K562 (cell line): ENCODE measurements at regions not wholly inside any gene's neighbourhood (a gene's known extent, or its start where the extent isn't known, plus 50 kb on each side); places are given as distances from the start of the nearest gene placed in this dataset.

Experiments used
- ATAC-seq: fragments of 200-7000 bp; cut with Tn5 transposase; 3 replicates; pipeline ENCODE4 v1.9.1; 2020; ENCODE audit warnings: moderate library complexity
- BruUV-seq: library from RNA; stranded (reverse); fragments of 400-500 nt; replicated peaks from 2 replicates; lab custom pipeline; 2021; lab: Mats Ljungman, UMichigan
- CTCF ChIA-PET: fragments of 300-600 bp; formaldehyde crosslinking; extraction: SDS; loops from one replicate; lab custom pipeline; 2021; ENCODE audit warnings: low intra/inter-chr PET ratio; lab: Yijun Ruan, JAX
- POLR2A ChIA-PET: fragments of 300-600, 350-650 bp; sonication (Branson Sonifier 250); formaldehyde crosslinking; extraction: SDS; loops from one replicate; lab custom pipeline; 2021; ENCODE audit warnings: antibody characterized with exemption, inconsistent platforms; lab: Yijun Ruan, JAX
- DNase-seq, 4 experiments: peaks; one replicate each; pipeline versions ENCODE4 v3.0.0 to v3.0.0-alpha.2; 2011 to 2018; ENCODE audit warnings: low spot score in 3 of 4, mixed read lengths in 3 of 4; ENCODE audit errors: extremely low read depth in 1 of 4
- FAIRE-seq: peaks from 2 replicates; lab custom pipeline; 2011; peaks lifted over from hg19 to GRCh38; lab: Jason Lieb, UNC
- H2AFZ ChIP-seq: 2 replicates; pipeline ENCODE4 v1.6.0; 2011; ENCODE audit warnings: low read depth, low read length, control low read depth, inconsistent platforms
- H3K27ac ChIP-seq: fragments of 200-600 bp; 3 replicates; pipeline ENCODE4 v1.8.0; 2011; ENCODE audit warnings: low read depth, mild to moderate bottlenecking, control low read depth, inconsistent platforms, low read length, moderate library complexity, mixed read lengths; ENCODE audit errors: extremely low read depth
- H3K27me3 ChIP-seq, 2 experiments: fragments of 300-600 bp in 1 of 2; 2 replicates in 1 of 2; 3 replicates in 1 of 2; pipeline versions ENCODE4 v1.6.0 to v1.8.0; 2011; ENCODE audit warnings: inconsistent platforms in 2 of 2, low read length in 2 of 2, mild to moderate bottlenecking in 1 of 2, mixed read lengths in 1 of 2, moderate library complexity in 1 of 2; ENCODE audit not compliant: control insufficient read depth in 2 of 2, insufficient read depth in 2 of 2
- H3K36me3 ChIP-seq: fragments of 300-600 bp; 3 replicates; pipeline ENCODE4 v1.8.0; 2011; ENCODE audit warnings: mild to moderate bottlenecking, low read length, inconsistent platforms; ENCODE audit not compliant: control insufficient read depth, insufficient read depth
- H3K4me1 ChIP-seq, 2 experiments: fragments of 200-600 bp in 1 of 2; replicated peaks in 1 of 2; 2 replicates in 1 of 2; 3 replicates in 1 of 2; pipeline versions ENCODE4 v1.5.1 to v1.8.0; 2011; ENCODE audit warnings: inconsistent platforms in 2 of 2, low read length in 2 of 2, mild to moderate bottlenecking in 1 of 2, mixed read lengths in 1 of 2, moderate library complexity in 1 of 2; ENCODE audit not compliant: control insufficient read depth in 2 of 2, insufficient read depth in 2 of 2
- H3K4me2 ChIP-seq: 2 replicates; pipeline ENCODE4 v1.6.1; 2011; ENCODE audit warnings: low read length, control low read depth, inconsistent platforms, mixed read lengths; ENCODE audit not compliant: insufficient read depth
- H3K4me3 ChIP-seq: fragments of 200-600 bp; sonication (generic), shearing (Covaris generic); 2 replicates; pipeline ENCODE4 v1.5.1; 2016; ENCODE audit warnings: control low read depth, inconsistent platforms
- H3K79me2 ChIP-seq: fragments of 200-600 bp; 3 replicates; pipeline ENCODE4 v1.8.0; 2011; ENCODE audit warnings: low read length, inconsistent platforms; ENCODE audit not compliant: control insufficient read depth, insufficient read depth
- H3K9ac ChIP-seq, 2 experiments: 2 replicates each; pipeline versions ENCODE4 v1.6.0 to v1.6.1; 2011; ENCODE audit warnings: low read depth in 2 of 2, low read length in 2 of 2, control low read depth in 1 of 2, inconsistent platforms in 1 of 2, mild to moderate bottlenecking in 1 of 2, mixed read lengths in 1 of 2; ENCODE audit not compliant: insufficient read depth in 1 of 2
- H3K9me1 ChIP-seq: one replicate; pipeline ENCODE4 v1.6.0; 2011; ENCODE audit warnings: inconsistent platforms, mild to moderate bottlenecking, low read length, moderate library complexity; ENCODE audit not compliant: control insufficient read depth, insufficient read depth
- H3K9me3 ChIP-seq: replicated peaks from 2 replicates; pipeline ENCODE4 v1.5.1; 2011; ENCODE audit warnings: low read depth, low read length, inconsistent platforms; ENCODE audit not compliant: control insufficient read depth, insufficient read depth
- H4K20me1 ChIP-seq: replicated peaks from 2 replicates; pipeline ENCODE4 v1.6.1; 2011; ENCODE audit warnings: low read length, inconsistent platforms, mixed read lengths; ENCODE audit not compliant: control insufficient read depth, insufficient read depth
- DDX20 ChIP-seq: fragments of 450-650 bp; IDR thresholded peaks from 2 replicates; pipeline ENCODE4 v1.6.1; 2016; ENCODE audit warnings: missing genetic modification characterization, low read depth, mild to moderate bottlenecking, missing compliant biosample characterization, moderate library complexity
- HDAC6 ChIP-seq: IDR thresholded peaks from 2 replicates; pipeline ENCODE4 v1.6.1; 2012; ENCODE audit warnings: low read depth, mild to moderate bottlenecking, control low read depth, inconsistent platforms, low read length, moderate library complexity
- NBN ChIP-seq: fragments of 450-650 bp; IDR thresholded peaks from 2 replicates; pipeline ENCODE4 v1.6.1; 2016; ENCODE audit warnings: low read depth, mild to moderate bottlenecking
- SMARCE1 ChIP-seq: fragments of 450-650 bp; IDR thresholded peaks from 2 replicates; pipeline ENCODE4 v1.7.1; 2016; ENCODE audit warnings: mild to moderate bottlenecking
- ZBTB33 ChIP-seq: sonication (generic); formaldehyde crosslinking; IDR thresholded peaks from 2 replicates; pipeline ENCODE4 v1.8.1; 2023; ENCODE audit warnings: mild to moderate bottlenecking, missing genetic modification reagents
- WGBS: fragments of 100-300 bp; shearing (Covaris generic); methylation state at CpG from one replicate; pipeline ENCODE4 v1.1.6; 2016; ENCODE audit warnings: low coverage, mixed read lengths; ENCODE audit not compliant: insufficient coverage; ENCODE audit errors: missing lambda C conversion rate; 5-methylcytosine and 5-hydroxymethylcytosine counted together
- in situ Hi-C: fragments of 300-500 bp; cut with MboI; formaldehyde crosslinking; loops from 4 replicates; pipeline ENCODE4 v1.15.0; 2018; ENCODE audit warnings: inconsistent platforms, mixed read lengths
- intact Hi-C: fragments of 100-400 bp; cut with micrococcal nuclease; formaldehyde crosslinking; loops from 2 replicates; pipeline ENCODE4 v1.14.2; 2022

- no peaks in the 10 kb centered on the region for H4K20me1 ChIP-seq
- H3K9me1 ChIP-seq: no peaks in the 10 kb centered on the region
- no peak overlapping the region for H3K4me3 ChIP-seq
- no peaks in the 10 kb centered on the region for H3K79me2 ChIP-seq
- 3% methylated on average over 5 of the region's 5 CpGs for WGBS
- no peaks in the 10 kb centered on the region for H3K36me3 ChIP-seq
- no peaks in the 10 kb centered on the region; a peak in 1 of 5 replicates for H3K27me3 ChIP-seq
- DNase-seq: no peak
- intact Hi-C loops: no loop called here
- TF ChIP-seq SMARCE1 (no peak), NBN (no peak), DDX20 (no peak), ZBTB33 (CRISPR knock-in tag) (no peak), HDAC6 (no peak)
- TF ChIP-seq, all 486 proteins: peak for 0
- no peak overlapping the region for H3K9ac ChIP-seq
- H2AFZ ChIP-seq: no peak overlapping the region
- ATAC-seq: no peak
- H3K27ac ChIP-seq: no peak overlapping the region
- POLR2A ChIA-PET: no interaction called here
- in situ Hi-C loops: no loop called here
- no peak for FAIRE-seq
- BruUV-seq: no TSS peak
- H3K4me2 ChIP-seq: no peak overlapping the region
- no peaks in the 10 kb centered on the region for H3K4me1 ChIP-seq
- CTCF ChIA-PET: no interaction called here
- H3K9me3 ChIP-seq: no peaks in the 10 kb centered on the region
These were observed 178.8 kb downstream of the SOX9 start for GRCh38 chr17:72299592-72299991.
